Calu3 (cell line): ENCODE measurements at regions not wholly inside any gene's neighbourhood (a gene's known extent, or its start where the extent isn't known, plus 50 kb on each side); places are given as distances from the start of the nearest gene placed in this dataset.

Experiments used
- BruUV-seq: library from RNA; stranded (reverse); fragments of 400-500 nt; replicated peaks from 2 replicates; lab custom pipeline; 2021; lab: Mats Ljungman, UMichigan
- CTCF ChIA-PET: fragments of 300-600 bp; sonication (Branson Sonifier 250); formaldehyde crosslinking; loops from one replicate; lab custom pipeline; 2022; ENCODE audit warnings: antibody characterized with exemption; lab: Charles Lee
- DNase-seq: peaks from one replicate; pipeline ENCODE4 v3.0.0; 2022
- H3K27ac Mint-ChIP-seq: one replicate; pipeline ENCODE4 v1.8.0; 2022; ENCODE audit warnings: mixed read lengths; ENCODE audit not compliant: unreplicated experiment
- H3K27me3 Mint-ChIP-seq: one replicate; pipeline ENCODE4 v1.8.0; 2022; ENCODE audit warnings: mixed read lengths; ENCODE audit not compliant: unreplicated experiment
- H3K36me3 Mint-ChIP-seq: one replicate; pipeline ENCODE4 v1.8.0; 2022; ENCODE audit warnings: mild to moderate bottlenecking, moderate library complexity, mixed read lengths; ENCODE audit not compliant: insufficient read depth, unreplicated experiment
- H3K4me1 Mint-ChIP-seq: one replicate; pipeline ENCODE4 v1.8.0; 2022; ENCODE audit warnings: mild to moderate bottlenecking, low read depth, mixed read lengths; ENCODE audit not compliant: unreplicated experiment
- H3K4me3 Mint-ChIP-seq: one replicate; pipeline ENCODE4 v1.8.0; 2022; ENCODE audit warnings: mild to moderate bottlenecking, low read depth, moderate library complexity, mixed read lengths; ENCODE audit not compliant: unreplicated experiment
- H3K9me3 Mint-ChIP-seq: one replicate; pipeline ENCODE4 v1.8.0; 2022; ENCODE audit warnings: low read depth, mixed read lengths; ENCODE audit not compliant: unreplicated experiment
- CTCF ChIP-seq: fragments of 200-600 bp; IDR thresholded peaks from one replicate; pipeline ENCODE4 v1.8.0; 2022; ENCODE audit warnings: antibody characterized with exemption; ENCODE audit not compliant: unreplicated experiment
- intact Hi-C: fragments of 100-400 bp; cut with micrococcal nuclease; formaldehyde crosslinking; loops from one replicate; pipeline ENCODE4 v1.10.0; 2022; ENCODE audit not compliant: unreplicated experiment

GRCh38 chr1:54497338-54497737 lies 50.7 kb upstream of the ACOT11 start:
- no peak for DNase-seq
- H3K9me3 Mint-ChIP-seq: no peaks in the 10 kb centered on the region
- peaks cover 4% of the 10 kb centered on the region for H3K36me3 Mint-ChIP-seq
- intact Hi-C loops: no loop called here
- peaks cover 9% of the 10 kb centered on the region for H3K4me1 Mint-ChIP-seq
- BruUV-seq: no TSS peak
- CTCF ChIA-PET: no interaction called here
- H3K27me3 Mint-ChIP-seq: peaks cover 61% of the 10 kb centered on the region
- no peak overlapping the region for H3K4me3 Mint-ChIP-seq
- H3K27ac Mint-ChIP-seq: no peak overlapping the region
- no peak for TF ChIP-seq CTCF

GRCh38 chr1:54495954-54496353 lies 52.1 kb upstream of the ACOT11 start:
- no peak overlapping the region for H3K4me3 Mint-ChIP-seq
- CTCF ChIA-PET: interaction anchor here (0.6 to 0.8 kb wide), 2 partner anchors 371 to 717 kb away, joined by 4 to 8 read pairs; no protein-coding TSS in a partner anchor
- H3K27me3 Mint-ChIP-seq: peaks cover 69% of the 10 kb centered on the region
- BruUV-seq: no TSS peak
- H3K9me3 Mint-ChIP-seq: no peaks in the 10 kb centered on the region
- no peak overlapping the region for H3K27ac Mint-ChIP-seq
- no peak for TF ChIP-seq CTCF
- peaks cover 3% of the 10 kb centered on the region for H3K4me1 Mint-ChIP-seq
- peaks cover 4% of the 10 kb centered on the region for H3K36me3 Mint-ChIP-seq
- intact Hi-C loops: no loop called here
- no peak for DNase-seq

- no peak for DNase-seq
- CTCF ChIA-PET: no interaction called here
- no peak overlapping the region for H3K4me3 Mint-ChIP-seq
- H3K9me3 Mint-ChIP-seq: no peaks in the 10 kb centered on the region
- no TSS peak for BruUV-seq
- no peak for TF ChIP-seq CTCF
- peaks cover 75% of the 10 kb centered on the region for H3K27me3 Mint-ChIP-seq
- H3K36me3 Mint-ChIP-seq: peaks cover 8% of the 10 kb centered on the region
- no peak overlapping the region for H3K27ac Mint-ChIP-seq
- intact Hi-C loops: no loop called here
- peaks cover 8% of the 10 kb centered on the region for H3K4me1 Mint-ChIP-seq
Measured at GRCh38 chr1:54493608-54494007, 54.4 kb upstream of the ACOT11 start.

GRCh38 chr1:54490361-54491248 lies 57.4 kb upstream of the ACOT11 start:
- Mint-ChIP-seq H3K4me3 (no peak overlapping the region), H3K4me1 (peaks cover 21% of the 10 kb centered on the region), H3K9me3 (no peaks in the 10 kb centered on the region), H3K36me3 (peaks cover 21% of the 10 kb centered on the region), H3K27me3 (peaks cover 67% of the 10 kb centered on the region), H3K27ac (no peak overlapping the region)
- no peak for DNase-seq
- intact Hi-C loops: no loop called here
- CTCF ChIA-PET: interaction anchor here (1.4 to 2.1 kb wide), 2 partner anchors 78 to 218 kb away, joined by 3 to 14 read pairs; no protein-coding TSS in a partner anchor
- no TSS peak for BruUV-seq
- TF ChIP-seq CTCF: no peak
